ENCODE measurements at regions not wholly inside any gene's neighbourhood (a gene's known extent, or its start where the extent isn't known, plus 50 kb on each side); places are given as distances from the start of the nearest gene placed in this dataset.

GRCh38 chr14:46369391-46369790 lies 282.2 kb downstream of the RPL10L start:
- no peak overlapping the region for H3K27ac Mint-ChIP-seq
- no peak for ATAC-seq
- peaks cover 0 to 6% of the 10 kb centered on the region in 2 donors for H3K36me3 Mint-ChIP-seq
- H3K9me3 Mint-ChIP-seq: peaks cover 13 to 33% of the 10 kb centered on the region in 2 donors
- no peak for DNase-seq (ENCODE audit: low spot score in 2 of 2)

GRCh38 chr14:46368275-46368674 lies 283.3 kb downstream of the RPL10L start:
- ATAC-seq: no peak
- H3K36me3 Mint-ChIP-seq: peaks cover 0 to under 1% of the 10 kb centered on the region in 2 donors
- DNase-seq (ENCODE audit: low spot score in 2 of 2): no peak
- no peak overlapping the region for H3K27ac Mint-ChIP-seq
- H3K9me3 Mint-ChIP-seq: peaks cover 12 to 29% of the 10 kb centered on the region in 2 donors

- H3K9me3 Mint-ChIP-seq: peaks cover 4 to 7% of the 10 kb centered on the region in 2 donors
- H3K36me3 Mint-ChIP-seq: no peaks in the 10 kb centered on the region
- DNase-seq (ENCODE audit: low spot score in 2 of 2) (no peak), ATAC-seq (no peak)
- H3K27ac Mint-ChIP-seq: no peak overlapping the region
These were observed 298.7 kb downstream of the RPL10L start for GRCh38 chr14:46352844-46353243.

GRCh38 chr14:46344327-46344937 lies 307.1 kb downstream of the RPL10L start:
- no peak overlapping the region for H3K27ac Mint-ChIP-seq
- peaks cover 7% of the 10 kb centered on the region in 2 donors for H3K9me3 Mint-ChIP-seq
- H3K36me3 Mint-ChIP-seq: peaks cover 0 to 4% of the 10 kb centered on the region in 2 donors
- no peak for DNase-seq (ENCODE audit: low spot score in 2 of 2)
- ATAC-seq: no peak

GRCh38 chr14:46325777-46326176 lies 325.8 kb downstream of the RPL10L start:
- ATAC-seq: no peak
- H3K36me3 Mint-ChIP-seq: no peaks in the 10 kb centered on the region
- H3K9me3 Mint-ChIP-seq: peaks cover 6 to 11% of the 10 kb centered on the region in 2 donors
- H3K27ac Mint-ChIP-seq: no peak overlapping the region
- no peak for DNase-seq (ENCODE audit: low spot score in 2 of 2)

- H3K36me3 Mint-ChIP-seq: no peaks in the 10 kb centered on the region
- DNase-seq (ENCODE audit: low spot score in 2 of 2): no peak
- H3K27ac Mint-ChIP-seq: no peak overlapping the region
- ATAC-seq: no peak
- H3K9me3 Mint-ChIP-seq: peaks cover 6 to 11% of the 10 kb centered on the region in 2 donors
These were observed 326.4 kb downstream of the RPL10L start for GRCh38 chr14:46325157-46325556.

GRCh38 chr14:46323404-46323762 lies 328.2 kb downstream of the RPL10L start:
- ATAC-seq: no peak
- no peak for DNase-seq (ENCODE audit: low spot score in 2 of 2)
- H3K27ac Mint-ChIP-seq: no peak overlapping the region
- no peaks in the 10 kb centered on the region for H3K36me3 Mint-ChIP-seq
- H3K9me3 Mint-ChIP-seq: peaks cover 13 to 15% of the 10 kb centered on the region in 2 donors

- no peaks in the 10 kb centered on the region for H3K36me3 Mint-ChIP-seq
- DNase-seq (ENCODE audit: low spot score in 2 of 2) (no peak), ATAC-seq (no peak)
- peaks cover 13 to 15% of the 10 kb centered on the region in 2 donors for H3K9me3 Mint-ChIP-seq
- H3K27ac Mint-ChIP-seq: no peak overlapping the region
These were observed 328.7 kb downstream of the RPL10L start for GRCh38 chr14:46322730-46323403.

GRCh38 chr14:46322076-46322475 lies 329.5 kb downstream of the RPL10L start:
- ATAC-seq (no peak), DNase-seq (ENCODE audit: low spot score in 2 of 2) (no peak)
- Mint-ChIP-seq H3K27ac (no peak overlapping the region), H3K9me3 (peaks cover 13 to 15% of the 10 kb centered on the region in 2 donors), H3K36me3 (no peaks in the 10 kb centered on the region)

GRCh38 chr14:46306267-46306666 lies 345.3 kb downstream of the RPL10L start:
- Mint-ChIP-seq H3K36me3 (no peaks in the 10 kb centered on the region), H3K27ac (no peak overlapping the region), H3K9me3 (peaks cover 0 to 5% of the 10 kb centered on the region in 2 donors)
- no peak for ATAC-seq
- DNase-seq (ENCODE audit: low spot score in 2 of 2): no peak

GRCh38 chr14:46300765-46301164 lies 350.8 kb downstream of the RPL10L start:
- Mint-ChIP-seq H3K9me3 (peaks cover 4 to 11% of the 10 kb centered on the region in 2 donors), H3K36me3 (no peaks in the 10 kb centered on the region), H3K27ac (no peak overlapping the region)
- no peak for DNase-seq (ENCODE audit: low spot score in 2 of 2)
- ATAC-seq: no peak

- ATAC-seq (no peak), DNase-seq (ENCODE audit: low spot score in 2 of 2) (no peak)
- H3K9me3 Mint-ChIP-seq: peaks cover 8 to 27% of the 10 kb centered on the region in 2 donors
- H3K27ac Mint-ChIP-seq: no peak overlapping the region
- H3K36me3 Mint-ChIP-seq: peaks cover 5 to 6% of the 10 kb centered on the region in 2 donors
These were observed 360.9 kb downstream of the RPL10L start for GRCh38 chr14:46290706-46291105.

- ATAC-seq: no peak
- Mint-ChIP-seq H3K27ac (no peak overlapping the region), H3K9me3 (peaks cover 8 to 17% of the 10 kb centered on the region in 2 donors), H3K36me3 (no peaks in the 10 kb centered on the region)
- no peak for DNase-seq (ENCODE audit: low spot score in 2 of 2)
These were observed 371.8 kb downstream of the RPL10L start for GRCh38 chr14:46279776-46280175.

GRCh38 chr14:46279327-46279726 lies 372.3 kb downstream of the RPL10L start:
- no peak overlapping the region for H3K27ac Mint-ChIP-seq
- no peaks in the 10 kb centered on the region for H3K36me3 Mint-ChIP-seq
- DNase-seq (ENCODE audit: low spot score in 2 of 2) (no peak), ATAC-seq (no peak)
- peaks cover 9 to 19% of the 10 kb centered on the region in 2 donors for H3K9me3 Mint-ChIP-seq

GRCh38 chr14:46259536-46259935 lies 392.0 kb downstream of the RPL10L start:
- Mint-ChIP-seq H3K27ac (no peak overlapping the region), H3K9me3 (peaks cover 22 to 30% of the 10 kb centered on the region in 2 donors), H3K36me3 (peaks cover 0 to 4% of the 10 kb centered on the region in 2 donors)
- ATAC-seq (no peak), DNase-seq (ENCODE audit: low spot score in 2 of 2) (no peak)

GRCh38 chr14:46256381-46256780 lies 395.2 kb downstream of the RPL10L start:
- no peak for ATAC-seq
- no peak overlapping the region for H3K27ac Mint-ChIP-seq

GRCh38 chr14:46250113-46250703 lies 401.4 kb downstream of the RPL10L start:
- Mint-ChIP-seq H3K36me3 (no peaks in the 10 kb centered on the region), H3K9me3 (peaks cover 6 to 8% of the 10 kb centered on the region in 2 donors), H3K27ac (no peak overlapping the region)
- ATAC-seq (no peak), DNase-seq (ENCODE audit: low spot score in 2 of 2) (no peak)

More at GRCh38 chr14:46256381-46256780, 395.2 kb downstream of the RPL10L start:
- peaks cover 17 to 24% of the 10 kb centered on the region in 2 donors for H3K9me3 Mint-ChIP-seq
- H3K36me3 Mint-ChIP-seq: no peaks in the 10 kb centered on the region
- no peak for DNase-seq (ENCODE audit: low spot score in 2 of 2)
